HG03280 (cell line): ENCODE measurements at regions not wholly inside any gene's neighbourhood (a gene's known extent, or its start where the extent isn't known, plus 50 kb on each side); places are given as distances from the start of the nearest gene placed in this dataset.

Source experiments
- ATAC-seq: cut with Tn5 transposase; IDR thresholded peaks from one replicate; pipeline ENCODE4 v1.9.1; 2021; ENCODE audit warnings: mild to moderate bottlenecking, moderate library complexity; ENCODE audit not compliant: unreplicated experiment

GRCh38 chr5:57595523-57595991 is 112.9 kb upstream of the ACTBL2 start:
- no peak for ATAC-seq

- ATAC-seq: no peak
Observed at GRCh38 chr5:57594436-57594835, 111.8 kb upstream of the ACTBL2 start.

- no peak for ATAC-seq
Observed at GRCh38 chr5:57592236-57592635, 109.6 kb upstream of the ACTBL2 start.

GRCh38 chr5:57586649-57587048 is 104.0 kb upstream of the ACTBL2 start:
- no peak for ATAC-seq

GRCh38 chr5:57582578-57583070 is 100.0 kb upstream of the ACTBL2 start:
- no peak for ATAC-seq

- no peak for ATAC-seq
Observed at GRCh38 chr5:57581772-57582171, 99.2 kb upstream of the ACTBL2 start.

DNA sequence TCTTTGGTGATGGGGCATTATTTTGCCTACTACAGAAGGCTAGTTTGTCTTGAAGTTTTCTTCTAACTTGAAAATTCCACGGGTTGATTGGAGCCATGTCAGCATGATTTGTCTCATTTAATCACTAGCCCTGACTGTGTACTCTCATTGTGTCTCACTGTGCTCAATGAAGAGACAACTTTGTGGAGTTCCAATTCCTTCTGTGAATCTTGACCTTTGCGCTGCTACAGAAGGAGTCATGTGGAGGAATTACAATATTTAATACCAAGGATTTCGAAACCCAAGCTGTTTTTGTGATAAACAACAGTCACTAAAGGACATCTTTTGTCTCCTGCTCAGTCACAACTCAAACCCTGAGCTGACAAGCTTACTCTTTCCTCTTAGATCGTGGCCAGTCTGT is 98.6 kb upstream of the ACTBL2 start:
- ATAC-seq: no peak

DNA sequence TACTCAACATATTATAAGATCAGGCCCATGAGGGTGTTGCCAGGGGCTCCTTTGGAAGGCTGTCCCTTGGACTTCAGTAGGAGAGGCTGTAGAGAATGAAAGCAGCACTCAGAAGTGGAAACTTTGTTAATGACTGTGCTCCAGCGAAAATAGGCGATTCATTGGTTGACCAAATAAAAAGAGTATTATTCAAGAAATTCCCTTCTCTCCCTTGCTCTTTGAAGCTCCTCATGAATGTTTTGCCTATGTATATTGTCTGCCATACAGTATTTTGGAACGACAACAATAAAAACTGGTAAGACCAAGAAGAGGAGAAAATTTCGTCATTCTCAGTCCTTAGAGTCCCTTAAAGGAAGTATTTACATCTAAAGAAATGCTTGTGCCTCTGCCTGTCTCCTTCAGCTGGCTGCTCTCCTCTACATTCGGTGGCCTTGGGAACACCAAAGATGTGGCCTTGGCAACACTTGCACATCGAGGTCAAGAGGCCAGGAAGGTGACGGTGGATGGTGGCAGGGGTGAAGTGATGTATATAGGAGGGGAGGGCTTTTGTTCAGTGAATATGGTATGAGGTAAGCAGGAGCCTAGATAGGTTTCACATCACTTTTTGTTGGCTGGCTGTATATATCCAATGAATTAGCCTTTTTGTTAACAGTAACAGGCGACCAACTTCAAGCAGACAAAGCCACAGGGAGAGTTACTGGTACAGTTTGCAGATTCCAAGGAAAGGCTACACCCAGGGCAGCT is 95.0 kb upstream of the ACTBL2 start:
- ATAC-seq: peak; percentile 67

DNA sequence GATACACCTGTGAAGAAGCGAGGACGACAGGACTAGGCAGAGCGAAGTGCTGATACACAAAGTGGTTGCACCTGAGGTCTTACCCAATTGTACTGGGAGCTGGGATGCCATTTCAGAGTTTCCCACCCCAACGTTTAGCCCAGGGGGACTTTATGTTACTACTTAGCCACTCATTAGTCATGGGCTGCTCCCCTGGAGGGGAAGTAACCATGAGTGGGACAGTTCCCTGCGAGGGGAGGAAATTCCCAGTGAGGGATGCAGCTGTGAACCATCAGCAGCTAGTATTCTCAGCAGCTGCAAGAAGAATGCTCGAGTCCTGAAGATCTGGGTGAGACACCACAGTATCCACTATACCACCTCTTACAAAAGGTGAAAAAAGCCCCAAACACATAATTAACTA is 93.7 kb upstream of the ACTBL2 start:
- no peak for ATAC-seq

- no peak for ATAC-seq
Observed at GRCh38 chr5:57575839-57576238, 93.2 kb upstream of the ACTBL2 start.

GRCh38 chr5:57572461-57572860 is 89.8 kb upstream of the ACTBL2 start:
- ATAC-seq: no peak

DNA sequence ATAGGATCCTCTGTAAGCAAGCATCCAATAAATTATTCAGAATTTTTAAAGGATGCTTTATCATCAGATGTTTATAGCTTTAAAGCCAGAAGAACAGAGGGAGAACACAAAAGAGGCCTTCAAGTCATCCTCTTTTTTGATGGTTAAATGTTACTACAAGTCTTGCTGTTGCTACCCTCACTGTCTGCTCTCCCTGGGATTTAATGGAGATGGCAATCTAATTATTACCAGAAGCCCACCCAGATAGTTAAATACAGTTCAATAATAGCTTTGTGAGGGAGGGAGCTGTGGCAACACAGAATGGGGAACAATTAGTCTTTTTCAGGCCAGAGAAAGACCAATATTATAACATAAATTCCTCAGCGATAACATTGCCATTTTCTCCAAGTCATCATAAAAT is 87.0 kb upstream of the ACTBL2 start:
- ATAC-seq: no peak

GRCh38 chr5:57568136-57568535 is 85.5 kb upstream of the ACTBL2 start:
- ATAC-seq: no peak

GRCh38 chr5:57566914-57567313 is 84.3 kb upstream of the ACTBL2 start:
- no peak for ATAC-seq

DNA sequence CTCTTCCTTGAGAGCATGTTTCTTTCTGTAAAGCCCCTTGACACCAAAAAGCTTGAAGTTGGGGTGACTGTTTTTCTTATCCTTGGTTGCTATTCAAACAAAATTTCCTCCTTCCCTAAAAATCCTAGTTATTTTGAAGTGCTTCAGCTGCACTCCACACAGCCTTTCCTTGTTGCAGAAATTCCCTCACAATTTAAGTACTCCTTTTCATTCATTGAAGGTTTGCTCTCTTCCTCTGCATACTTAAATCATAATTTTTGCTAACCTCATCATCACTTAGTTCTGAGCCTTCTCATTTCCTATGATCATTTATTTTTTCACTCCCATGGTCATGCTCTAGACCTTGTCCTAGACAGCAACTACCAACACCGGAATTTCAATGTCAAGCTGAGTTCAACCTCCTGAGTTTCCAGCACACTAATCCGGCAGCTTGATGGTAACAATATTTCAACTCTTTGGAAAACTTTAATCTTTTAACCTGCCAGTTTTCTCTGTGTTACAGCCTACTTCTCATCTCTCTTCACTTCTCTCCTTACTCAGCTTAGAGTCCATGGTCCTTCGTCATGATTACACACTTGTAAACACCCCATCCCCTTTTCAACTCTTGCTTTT is 78.7 kb upstream of the ACTBL2 start:
- ATAC-seq: no peak

- no peak for ATAC-seq
Observed at GRCh38 chr5:57559110-57559635, 76.6 kb upstream of the ACTBL2 start.

DNA sequence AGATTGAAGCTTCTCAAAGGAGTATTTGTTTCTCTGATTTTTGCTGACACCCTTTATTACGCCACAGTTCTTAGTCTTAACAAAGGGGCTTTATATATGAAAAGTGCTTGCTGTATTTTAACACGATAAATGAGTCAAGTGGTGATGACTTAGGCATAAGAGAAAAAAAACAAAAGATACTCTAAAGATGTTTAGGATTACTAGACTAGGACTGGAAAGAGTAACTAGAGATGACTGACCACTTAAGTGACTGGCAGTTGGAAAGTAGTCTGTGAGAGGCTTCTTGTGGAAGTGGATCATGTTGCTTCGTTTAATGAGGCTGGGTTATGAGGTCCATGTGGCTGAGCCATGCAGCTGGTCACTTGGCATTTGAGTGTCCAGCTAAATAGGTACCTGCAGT is 69.4 kb upstream of the ACTBL2 start:
- ATAC-seq: no peak

DNA sequence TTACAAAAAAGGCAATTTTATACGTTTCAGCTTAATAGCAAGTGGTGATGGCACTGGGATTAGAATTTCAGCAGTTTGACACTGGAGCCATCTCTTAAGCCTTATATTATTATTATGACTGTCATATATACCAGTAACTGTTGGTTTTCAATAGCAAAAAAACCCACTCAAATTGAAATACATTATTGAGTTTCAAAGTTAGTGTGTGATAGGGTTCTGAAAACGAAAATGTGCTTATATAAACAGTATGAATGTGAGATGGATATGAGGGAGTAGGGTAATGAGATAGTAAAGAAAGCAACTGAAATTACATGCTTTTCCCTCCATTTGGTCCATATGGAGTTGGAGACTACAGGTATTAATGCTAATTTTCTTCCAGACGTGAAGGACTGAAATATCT is 68.6 kb upstream of the ACTBL2 start:
- no peak for ATAC-seq

DNA sequence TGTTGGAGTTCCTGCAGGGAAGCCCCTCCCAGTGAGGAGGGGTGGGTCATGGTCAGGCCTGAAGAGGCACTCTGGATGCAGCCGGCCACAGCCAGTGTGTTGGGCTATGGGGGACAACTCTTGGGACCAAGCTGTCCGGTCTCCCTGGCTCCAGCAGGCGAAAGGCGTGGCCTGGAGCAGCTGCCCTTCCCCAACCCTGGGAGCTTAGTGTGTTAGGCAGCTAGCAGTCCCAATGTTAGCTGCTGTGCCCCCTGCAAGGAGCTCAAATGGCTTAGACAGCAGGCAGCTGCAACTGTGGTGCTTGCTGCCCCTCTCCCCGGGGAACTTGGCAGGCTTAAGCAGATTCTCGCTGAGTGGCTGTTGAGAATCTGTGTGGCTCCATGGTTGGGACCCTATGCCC is 67.5 kb upstream of the ACTBL2 start:
- no peak for ATAC-seq

- ATAC-seq: no peak
Observed at GRCh38 chr5:57549566-57549965, 67.0 kb upstream of the ACTBL2 start.

- ATAC-seq: no peak
Observed at GRCh38 chr5:57540823-57541222, 58.2 kb upstream of the ACTBL2 start.

- ATAC-seq: no peak
Observed at GRCh38 chr5:57539281-57539701, 56.7 kb upstream of the ACTBL2 start.
